ENCODE measurements at regions not wholly inside any gene's neighbourhood (a gene's known extent, or its start where the extent isn't known, plus 50 kb on each side); places are given as distances from the start of the nearest gene placed in this dataset.

GRCh38 chr14:65243766-65244442, 141.6 kb upstream of the MAX start:
- TF ChIP-seq POLR2AphosphoS2 (conservative IDR thresholded peaks at IDR 0.05; ENCODE audit: low read length) (no peak), RFX5 (IDR thresholded peaks at IDR 0.05) (no peak), RCOR1 (IDR thresholded peaks at IDR 0.05; ENCODE audit: low read depth, low read length) (no peak), CTCF (IDR thresholded peaks at IDR 0.05) (no peak)

Measured in A549 (cell line).